HCT116 (cell line): ENCODE measurements at regions not wholly inside any gene's neighbourhood (a gene's known extent, or its start where the extent isn't known, plus 50 kb on each side); places are given as distances from the start of the nearest gene placed in this dataset.
A peak's percentile ranks its signal among the peaks of the same experiment; 100 is the strongest.

ENCODE experiments used
- ATAC-seq: fragments of 200-7000 bp; cut with Tn5 transposase; 2 replicates; pipeline ENCODE4 v1.9.1; 2020; ENCODE audit warnings: mild to moderate bottlenecking, moderate library complexity
- BruUV-seq: library from RNA; stranded (reverse); fragments of 400-500 nt; replicated peaks from 2 replicates; lab custom pipeline; 2021; lab: Mats Ljungman, UMichigan
- CTCF ChIA-PET: fragments of 300-600 bp; sonication (Branson Sonifier 250); formaldehyde crosslinking; loops from one replicate; lab custom pipeline; 2021; ENCODE audit warnings: antibody characterized with exemption; lab: Charles Lee
- POLR2A ChIA-PET: fragments of 300-600, 350-600 bp; sonication (Branson Sonifier 250); formaldehyde crosslinking; loops from one replicate; lab custom pipeline; 2021; ENCODE audit warnings: antibody characterized with exemption; lab: Charles Lee
- RAD21 ChIA-PET, 2 experiments: fragments of 300-600 bp; sonication (Branson Sonifier 250); formaldehyde crosslinking; loops; one replicate each; lab custom pipeline; 2023; ENCODE audit warnings: low total read pairs in 2 of 2; ENCODE audit not compliant: uncharacterized antibody in 2 of 2, unreplicated experiment in 2 of 2, low non-redundant PET in 1 of 2; lab: Charles Lee
- DNase-seq: peaks from one replicate; pipeline ENCODE4 v3.0.0-alpha.2; 2010; ENCODE audit warnings: low read depth, low spot score
- H2AFZ ChIP-seq: fragments of 200-600 bp; shearing (Covaris generic), sonication (generic); 2 replicates; pipeline ENCODE4 v1.6.1; 2017; ENCODE audit warnings: low read depth, mixed run types, mixed read lengths, antibody characterized with exemption, low read length; ENCODE audit not compliant: poor library complexity, severe bottlenecking
- H3K27ac ChIP-seq: 2 replicates; pipeline ENCODE4 v1.5.1; 2012; ENCODE audit warnings: low read depth, low read length
- H3K27me3 ChIP-seq: fragments of 200-600 bp; sonication (generic); 2 replicates; pipeline ENCODE4 v1.6.1; 2016; ENCODE audit warnings: mixed run types, low read length, mixed read lengths; ENCODE audit not compliant: insufficient read depth
- H3K36me3 ChIP-seq, 2 experiments: fragments of 200-500 bp in 1 of 2; fragments of 200-600 bp in 1 of 2; sonication (Bioruptor generic) in 1 of 2; sonication (generic) in 1 of 2; 2 replicates each; pipeline versions ENCODE4 v1.5.1 to v1.6.1; 2014 to 2016; ENCODE audit warnings: low read length in 2 of 2, inconsistent platforms in 1 of 2, mixed read lengths in 1 of 2, mixed run types in 1 of 2; ENCODE audit not compliant: insufficient read depth in 2 of 2, control insufficient read depth in 1 of 2
- H3K4me1 ChIP-seq, 2 experiments: fragments of 200-600 bp in 1 of 2; sonication (generic) in 1 of 2; 2 replicates each; pipeline versions ENCODE4 v1.5.1 to v1.6.1; 2012 to 2017; ENCODE audit warnings: low read length in 2 of 2, inconsistent platforms in 1 of 2, mild to moderate bottlenecking in 1 of 2, mixed read lengths in 1 of 2, mixed run types in 1 of 2, moderate library complexity in 1 of 2; ENCODE audit not compliant: insufficient read depth in 2 of 2, control insufficient read depth in 1 of 2
- H3K4me2 ChIP-seq: fragments of 200-600 bp; sonication (generic); 2 replicates; pipeline ENCODE4 v1.6.1; 2017; ENCODE audit warnings: mixed run types, low read length, mixed read lengths
- H3K4me3 ChIP-seq, 2 experiments: fragments of 200-600 bp in 1 of 2; sonication (generic) in 1 of 2; replicated peaks in 1 of 2; 2 replicates each; pipeline ENCODE4 v1.5.1; 2011 to 2016; ENCODE audit warnings: low read length in 2 of 2, control low read depth in 1 of 2, low read depth in 1 of 2, mild to moderate bottlenecking in 1 of 2, mixed read lengths in 1 of 2, mixed run types in 1 of 2
- H3K79me2 ChIP-seq: fragments of 200-600 bp; sonication (generic); 2 replicates; pipeline ENCODE4 v1.6.1; 2017; ENCODE audit warnings: mild to moderate bottlenecking, mixed run types, low read length, moderate library complexity, mixed read lengths; ENCODE audit not compliant: insufficient read depth
- H3K9ac ChIP-seq: fragments of 200-600 bp; sonication (generic); 2 replicates; pipeline ENCODE4 v1.6.1; 2016; ENCODE audit warnings: low read length, mixed read lengths
- H3K9me2 ChIP-seq: fragments of 200-600 bp; sonication (generic), shearing (Covaris generic); 2 replicates; pipeline ENCODE4 v1.6.1; 2017; ENCODE audit warnings: mixed run types, mild to moderate bottlenecking, moderate library complexity; ENCODE audit not compliant: insufficient read depth
- H3K9me3 ChIP-seq, 2 experiments: fragments of 200-500 bp in 1 of 2; fragments of 200-600 bp in 1 of 2; sonication (Bioruptor generic) in 1 of 2; sonication (generic) in 1 of 2; 2 replicates each; pipeline ENCODE4 v1.6.1; 2014 to 2017; ENCODE audit warnings: low read length in 2 of 2, mixed read lengths in 2 of 2, inconsistent platforms in 1 of 2, low read depth in 1 of 2, mild to moderate bottlenecking in 1 of 2, mixed run types in 1 of 2, moderate library complexity in 1 of 2; ENCODE audit not compliant: control insufficient read depth in 1 of 2, insufficient read depth in 1 of 2
- H4K20me1 ChIP-seq: fragments of 200-600 bp; sonication (generic), shearing (Covaris generic); 2 replicates; pipeline ENCODE4 v1.6.1; 2017; ENCODE audit warnings: mixed run types, mild to moderate bottlenecking, moderate library complexity; ENCODE audit not compliant: insufficient read depth
- CBX3 ChIP-seq: IDR thresholded peaks from 2 replicates; pipeline ENCODE4 v1.6.1; 2012; ENCODE audit warnings: low read depth
- CEBPB ChIP-seq: IDR thresholded peaks from 2 replicates; pipeline ENCODE4 v1.6.1; 2012; ENCODE audit warnings: low read depth
- EGR1 ChIP-seq: IDR thresholded peaks from 2 replicates; pipeline ENCODE4 v1.6.1; 2012; ENCODE audit warnings: low read depth
- EZH2phosphoT487 ChIP-seq: fragments of 200-600 bp; IDR thresholded peaks from 2 replicates; pipeline ENCODE4 v1.6.1; 2018; ENCODE audit warnings: antibody characterized with exemption, borderline replicate concordance
- POLR2AphosphoS5 ChIP-seq: IDR thresholded peaks from 2 replicates; pipeline ENCODE4 v1.6.1; 2011; ENCODE audit warnings: mild to moderate bottlenecking, low read depth, low read length, moderate library complexity
- REST ChIP-seq: IDR thresholded peaks from 2 replicates; pipeline ENCODE4 v1.6.1; 2012; ENCODE audit warnings: low read depth
- TCF7L2 ChIP-seq: IDR thresholded peaks from 2 replicates; pipeline ENCODE4 v1.7.0; 2011; ENCODE audit warnings: borderline replicate concordance, inconsistent platforms; ENCODE audit not compliant: insufficient read depth, insufficient read length; ENCODE audit errors: extremely low read depth
- YY1 ChIP-seq: IDR thresholded peaks from 2 replicates; pipeline ENCODE4 v1.6.1; 2011; ENCODE audit warnings: low read length, low read depth, moderate library complexity, mild to moderate bottlenecking; ENCODE audit not compliant: insufficient replicate concordance; ENCODE audit errors: extremely low read depth
- intact Hi-C: fragments of 100-400 bp; cut with micrococcal nuclease; formaldehyde crosslinking; loops from 2 replicates; pipeline ENCODE4 v1.10.0; 2022
- TF ChIP-seq, protein P1 (sequence below): IDR thresholded peaks from 2 replicates; pipeline ENCODE4 v1.6.1; 2012

GRCh38 chr2:236745420-236746210, 176.0 kb downstream of the ACKR3 start:
- ATAC-seq (peak; percentile 64), DNase-seq (no peak)
- intact Hi-C loops: no loop called here
- CTCF ChIA-PET: no interaction called here
- no peaks in the 10 kb centered on the region for H3K4me1 ChIP-seq
- no peaks in the 10 kb centered on the region for H3K79me2 ChIP-seq
- no peak overlapping the region for H3K4me3 ChIP-seq
- TF ChIP-seq CBX3: no peak
- no peak for TF ChIP-seq YY1
- TF ChIP-seq, protein P1, sequence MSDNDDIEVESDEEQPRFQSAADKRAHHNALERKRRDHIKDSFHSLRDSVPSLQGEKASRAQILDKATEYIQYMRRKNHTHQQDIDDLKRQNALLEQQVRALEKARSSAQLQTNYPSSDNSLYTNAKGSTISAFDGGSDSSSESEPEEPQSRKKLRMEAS: no peak
- no peak for TF ChIP-seq EGR1
- no peak for TF ChIP-seq REST
- no peak for TF ChIP-seq CEBPB
- no peak for TF ChIP-seq TCF7L2
- TF ChIP-seq POLR2AphosphoS5: no peak
- no peak for TF ChIP-seq EZH2phosphoT487
- H3K27ac ChIP-seq: no peak overlapping the region
- peaks cover 71% of the 10 kb centered on the region for H3K27me3 ChIP-seq
- H3K9me2 ChIP-seq: no peaks in the 10 kb centered on the region
- no peak overlapping the region for H2AFZ ChIP-seq
- no peaks in the 10 kb centered on the region for H3K9me3 ChIP-seq
- H3K9ac ChIP-seq: no peak overlapping the region
- no peaks in the 10 kb centered on the region for H4K20me1 ChIP-seq
- RAD21 ChIA-PET: no interaction called here
- POLR2A ChIA-PET: no interaction called here
- H3K36me3 ChIP-seq: no peaks in the 10 kb centered on the region
- BruUV-seq: no TSS peak
- no peak overlapping the region for H3K4me2 ChIP-seq
